HG03045 (cell line): ENCODE measurements at regions not wholly inside any gene's neighbourhood (a gene's known extent, or its start where the extent isn't known, plus 50 kb on each side); places are given as distances from the start of the nearest gene placed in this dataset.
A peak's percentile ranks its signal among the peaks of the same experiment; 100 is the strongest.

Experiments used
- ATAC-seq: cut with Tn5 transposase; IDR thresholded peaks from one replicate; pipeline ENCODE4 v1.9.1; 2021; ENCODE audit warnings: mild to moderate bottlenecking, moderate library complexity; ENCODE audit not compliant: unreplicated experiment

DNA sequence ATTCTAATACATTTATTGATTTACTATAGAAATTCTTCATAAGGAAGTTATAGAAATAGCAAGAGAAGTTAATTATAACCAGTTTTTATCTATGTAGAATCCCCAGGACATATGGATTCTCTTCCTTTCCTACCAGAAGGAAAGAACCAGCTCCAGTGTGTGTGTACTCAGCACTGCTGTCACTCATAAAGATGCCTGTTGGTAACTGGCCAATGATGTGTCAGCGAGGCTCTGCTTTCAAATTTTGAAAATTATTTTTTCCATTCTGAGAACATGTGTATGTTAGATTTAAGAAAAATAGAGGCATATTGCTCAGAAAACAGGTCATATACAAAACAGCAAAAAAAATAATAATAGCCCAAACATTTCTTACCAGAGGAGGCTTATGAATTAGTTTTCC, 814.8 kb upstream of the IGFBP7 start:
- no peak for ATAC-seq

DNA sequence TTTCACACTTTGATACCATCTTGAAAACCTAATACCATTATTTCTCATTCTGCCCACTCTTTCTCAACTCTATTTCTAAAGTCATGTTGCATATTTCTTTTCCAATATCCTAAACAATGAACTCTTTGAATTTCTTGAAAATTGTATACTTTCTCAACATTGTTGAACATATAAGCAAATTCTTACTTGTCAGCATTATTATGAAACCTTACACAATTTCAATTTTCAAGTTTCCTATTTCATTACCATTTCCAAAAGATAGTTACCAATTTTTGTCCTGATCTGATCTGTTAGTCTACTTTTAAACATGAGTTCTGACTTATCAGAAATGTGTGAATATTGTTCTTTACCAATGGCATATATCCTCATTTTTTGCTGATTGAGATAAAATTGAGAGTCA, 806.3 kb upstream of the IGFBP7 start:
- ATAC-seq, result no peak

DNA sequence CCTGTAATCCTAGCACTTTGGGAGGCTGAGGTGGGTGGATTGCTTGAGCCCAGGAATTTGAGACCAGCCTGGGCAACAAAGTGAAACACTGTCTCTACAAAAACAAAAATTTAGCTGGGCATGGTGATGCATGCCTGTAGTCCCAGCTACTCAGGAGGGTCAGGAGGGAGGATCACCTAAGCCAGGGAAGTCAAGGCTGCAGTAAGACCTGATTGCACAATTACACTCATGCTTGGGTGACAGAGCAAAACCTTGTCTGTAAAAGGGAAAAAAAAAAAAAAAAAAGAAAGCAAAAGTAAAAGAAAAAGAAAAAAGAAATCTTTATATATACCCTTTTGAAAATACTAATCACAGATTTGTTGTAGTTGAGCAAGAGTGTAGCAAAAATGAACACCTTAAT, 801.0 kb upstream of the IGFBP7 start:
- ATAC-seq, result no peak

DNA sequence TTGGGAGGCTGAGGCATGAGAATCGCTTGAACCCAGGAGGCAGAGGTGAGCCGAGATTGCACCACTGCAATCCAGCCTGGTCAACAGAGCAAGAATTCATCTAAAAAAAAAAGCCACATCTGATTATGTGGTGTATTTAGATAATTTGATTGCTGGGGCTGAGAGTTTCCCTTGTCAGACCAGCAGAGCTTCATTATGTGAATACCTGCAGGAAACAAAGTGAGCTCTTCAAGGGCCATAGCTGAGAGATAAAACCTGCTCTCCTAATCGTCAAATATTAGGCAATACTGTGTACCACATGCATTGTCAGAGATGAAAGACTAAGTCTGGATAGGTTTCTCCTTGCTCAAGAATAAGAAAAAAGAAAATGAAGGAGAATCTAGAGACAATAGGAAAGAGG, 800.0 kb upstream of the IGFBP7 start:
- ATAC-seq, result no peak

- ATAC-seq, result no peak
Observed at GRCh38 chr4:57905965-57906364, 795.8 kb upstream of the IGFBP7 start.

GRCh38 chr4:57877047-57877458, 766.9 kb upstream of the IGFBP7 start:
- ATAC-seq, result no peak

- ATAC-seq, result no peak
Observed at GRCh38 chr4:57875829-57876392, 765.7 kb upstream of the IGFBP7 start.

GRCh38 chr4:57866468-57867171, 756.4 kb upstream of the IGFBP7 start:
- ATAC-seq, result no peak

DNA sequence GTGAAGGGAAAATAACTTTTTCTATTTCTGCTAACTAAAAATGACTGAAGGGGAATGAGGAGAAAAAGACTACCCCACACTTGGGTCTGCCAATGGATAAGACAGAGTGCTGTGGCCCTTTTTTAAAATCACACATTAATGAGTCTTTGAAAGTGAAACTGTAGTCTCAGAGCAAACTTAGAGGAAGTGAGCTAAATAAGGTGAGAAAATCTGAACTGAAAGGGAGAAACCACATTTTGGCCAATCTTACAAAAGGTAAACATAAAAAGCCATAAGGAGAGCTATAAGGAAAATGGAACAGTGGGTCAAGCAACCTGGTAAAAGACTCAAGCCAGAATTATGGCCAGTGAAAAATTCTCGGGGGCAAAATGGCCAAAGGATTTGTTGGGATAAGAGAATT, 755.1 kb upstream of the IGFBP7 start:
- ATAC-seq, result peak; percentile 64

DNA sequence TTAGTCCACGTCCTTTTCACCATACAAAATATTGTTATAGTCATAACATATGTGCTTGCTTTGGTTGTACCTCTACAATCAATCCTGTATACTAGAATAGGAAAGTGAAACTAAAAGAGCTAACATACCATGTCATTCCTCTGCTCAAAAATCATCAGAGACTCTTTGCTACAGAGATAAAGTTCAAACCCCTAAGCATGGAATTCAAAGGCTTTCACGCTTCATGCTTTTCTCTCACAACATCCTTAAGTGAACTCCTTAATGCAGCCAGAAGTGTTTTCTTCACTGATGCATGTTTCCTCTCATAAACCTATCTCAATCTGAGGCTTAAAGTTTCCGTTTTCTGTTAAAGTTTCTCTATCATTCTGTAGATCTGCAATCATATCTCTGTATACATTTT, 744.6 kb upstream of the IGFBP7 start:
- ATAC-seq, result peak; percentile 62

- ATAC-seq, result no peak
Observed at GRCh38 chr4:57850141-57850540, 740.0 kb upstream of the IGFBP7 start.

GRCh38 chr4:57832083-57832482, 721.9 kb upstream of the IGFBP7 start:
- ATAC-seq, result no peak

GRCh38 chr4:57789666-57790065, 679.5 kb upstream of the IGFBP7 start:
- no peak for ATAC-seq

GRCh38 chr4:57777876-57778275, 667.7 kb upstream of the IGFBP7 start:
- ATAC-seq, result no peak

- ATAC-seq, result no peak
Observed at GRCh38 chr4:57774681-57775080, 664.5 kb upstream of the IGFBP7 start.

- no peak for ATAC-seq
Observed at GRCh38 chr4:57774171-57774570, 664.0 kb upstream of the IGFBP7 start.

- ATAC-seq, result no peak
Observed at GRCh38 chr4:57766341-57766740, 656.2 kb upstream of the IGFBP7 start.

- no peak for ATAC-seq
Observed at GRCh38 chr4:57764856-57765255, 654.7 kb upstream of the IGFBP7 start.

GRCh38 chr4:57763070-57763469, 652.9 kb upstream of the IGFBP7 start:
- ATAC-seq, result no peak

GRCh38 chr4:57740625-57741190, 630.5 kb upstream of the IGFBP7 start:
- no peak for ATAC-seq

DNA sequence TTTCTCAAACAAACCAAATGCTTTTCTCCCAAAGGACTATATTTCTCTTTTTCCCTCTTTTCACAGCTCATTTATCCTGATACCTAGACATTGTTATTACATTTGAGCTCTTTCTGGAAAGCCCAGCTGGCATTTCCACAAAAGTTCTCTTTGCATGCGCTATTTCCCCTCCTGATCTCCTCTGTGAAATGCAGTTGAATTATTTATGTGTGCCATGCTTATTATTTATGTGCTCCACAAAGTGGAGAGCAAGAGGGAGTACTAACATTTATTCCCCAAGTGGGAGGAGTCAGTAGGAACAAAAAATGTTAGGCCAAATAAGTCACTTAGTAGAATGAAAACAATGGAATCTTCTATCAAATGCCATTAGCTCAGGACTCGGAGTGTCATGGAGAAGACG, 626.6 kb upstream of the IGFBP7 start:
- ATAC-seq, result no peak

GRCh38 chr4:57734104-57734670, 624.0 kb upstream of the IGFBP7 start:
- ATAC-seq, result no peak
